Gastroesophageal sphincter (tissue), 4 donors: ENCODE measurements at regions not wholly inside any gene's neighbourhood (a gene's known extent, or its start where the extent isn't known, plus 50 kb on each side); places are given as distances from the start of the nearest gene placed in this dataset.

Source experiments
- ATAC-seq: fragments of 150-250 bp; one replicate; pipeline ENCODE4 v1.9.1; 2016; ENCODE audit warnings: mild to moderate bottlenecking, moderate library complexity
- H3K27ac ChIP-seq, 4 donors: fragments of 200-600 bp; sonication (generic) in 3 of 4; 1 replicate in 3 of 4; 2 replicates in 1 of 4; pipeline ENCODE4 v1.5.1; 2016 to 2019
- H3K27me3 ChIP-seq: fragments of 200-600 bp; sonication (generic); one replicate; pipeline ENCODE4 v1.5.1; 2019
- H3K36me3 ChIP-seq, 2 donors: fragments of 200-600 bp; sonication (generic); one replicate each; pipeline ENCODE4 v1.5.1; 2019; ENCODE audit warnings: control low read depth in 1 of 2
- H3K4me1 ChIP-seq, 3 donors: fragments of 200-600 bp; sonication (generic); 1 replicate in 2 of 3; 2 replicates in 1 of 3; pipeline ENCODE4 v1.5.1; 2016 to 2019; ENCODE audit warnings: control low read depth in 2 of 3
- H3K4me3 ChIP-seq, 2 donors: fragments of 200-600 bp; sonication (generic); one replicate each; pipeline ENCODE4 v1.5.1; 2019; ENCODE audit warnings: mild to moderate bottlenecking in 1 of 2, moderate library complexity in 1 of 2
- H3K9me3 ChIP-seq, 3 donors: fragments of 200-600 bp; sonication (generic); one replicate each; pipeline ENCODE4 v1.5.1; 2017 to 2019; ENCODE audit warnings: control low read depth in 2 of 3
- EP300 ChIP-seq: sonication (generic); formaldehyde crosslinking; IDR thresholded peaks from one replicate; pipeline ENCODE4 v1.6.1; 2017; ENCODE audit warnings: antibody characterized with exemption, mild to moderate bottlenecking
- POLR2A ChIP-seq, 2 donors: fragments of 450-650 bp; IDR thresholded peaks; one replicate each; pipeline ENCODE4 v1.6.1; 2017; ENCODE audit warnings: antibody characterized with exemption in 2 of 2, mild to moderate bottlenecking in 2 of 2, moderate library complexity in 1 of 2
- POLR2AphosphoS5 ChIP-seq: sonication (generic); formaldehyde crosslinking; IDR thresholded peaks from one replicate; pipeline ENCODE4 v1.6.1; 2017; ENCODE audit warnings: antibody characterized with exemption
- WGBS, 2 donors: methylation state at CpG; one replicate each; pipeline ENCODE4 v1.1.5; 2018; ENCODE audit warnings: low coverage in 1 of 2; 5-methylcytosine and 5-hydroxymethylcytosine counted together
- TF ChIP-seq, protein P1 (sequence below), 4 experiments: fragments of 200-600 bp in 2 of 4; fragments of 450-650 bp in 2 of 4; sonication (generic) in 1 of 4; IDR thresholded peaks; one replicate each; pipeline ENCODE4 v1.5.1; 2017 to 2019; ENCODE audit warnings: antibody characterized with exemption in 4 of 4, mild to moderate bottlenecking in 2 of 4, moderate library complexity in 2 of 4

DNA sequence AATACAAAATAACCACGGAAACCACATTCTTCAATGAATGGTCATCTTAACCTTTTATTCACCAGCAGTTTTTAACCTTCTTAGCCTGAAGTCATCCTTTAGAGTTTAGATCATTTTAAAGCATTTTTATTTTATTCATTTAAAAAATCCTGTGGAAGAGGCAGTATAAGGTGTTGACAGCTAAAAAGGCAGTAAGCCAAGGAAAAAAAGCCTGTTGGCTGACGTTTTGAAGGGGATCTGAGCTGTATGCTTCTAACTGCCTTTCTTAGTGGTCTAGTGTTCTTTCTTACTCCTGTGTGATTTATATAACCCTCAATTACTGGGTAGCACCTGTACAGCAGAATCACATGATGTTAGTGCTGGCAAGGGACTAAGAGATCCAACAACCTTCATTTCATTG is 438.3 kb upstream of the SEL1L start:
- H3K4me3 ChIP-seq = no peak overlapping the region
- TF ChIP-seq EP300 = no peak
- no peak for TF ChIP-seq POLR2A (IDR thresholded peaks at IDR 0.05)
- TF ChIP-seq, protein P1, sequence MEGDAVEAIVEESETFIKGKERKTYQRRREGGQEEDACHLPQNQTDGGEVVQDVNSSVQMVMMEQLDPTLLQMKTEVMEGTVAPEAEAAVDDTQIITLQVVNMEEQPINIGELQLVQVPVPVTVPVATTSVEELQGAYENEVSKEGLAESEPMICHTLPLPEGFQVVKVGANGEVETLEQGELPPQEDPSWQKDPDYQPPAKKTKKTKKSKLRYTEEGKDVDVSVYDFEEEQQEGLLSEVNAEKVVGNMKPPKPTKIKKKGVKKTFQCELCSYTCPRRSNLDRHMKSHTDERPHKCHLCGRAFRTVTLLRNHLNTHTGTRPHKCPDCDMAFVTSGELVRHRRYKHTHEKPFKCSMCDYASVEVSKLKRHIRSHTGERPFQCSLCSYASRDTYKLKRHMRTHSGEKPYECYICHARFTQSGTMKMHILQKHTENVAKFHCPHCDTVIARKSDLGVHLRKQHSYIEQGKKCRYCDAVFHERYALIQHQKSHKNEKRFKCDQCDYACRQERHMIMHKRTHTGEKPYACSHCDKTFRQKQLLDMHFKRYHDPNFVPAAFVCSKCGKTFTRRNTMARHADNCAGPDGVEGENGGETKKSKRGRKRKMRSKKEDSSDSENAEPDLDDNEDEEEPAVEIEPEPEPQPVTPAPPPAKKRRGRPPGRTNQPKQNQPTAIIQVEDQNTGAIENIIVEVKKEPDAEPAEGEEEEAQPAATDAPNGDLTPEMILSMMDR (IDR thresholded peaks at IDR 0.05) = no peak
- no peak for TF ChIP-seq POLR2AphosphoS5
- H3K27ac ChIP-seq = no peak overlapping the region
- H3K4me1 ChIP-seq = no peaks in the 10 kb centered on the region
- 14 to 36% methylated on average over 2 of the region's 2 CpGs for WGBS, 2 donors
- no peak for ATAC-seq
- no peaks in the 10 kb centered on the region for H3K36me3 ChIP-seq
- H3K27me3 ChIP-seq = no peaks in the 10 kb centered on the region
- H3K9me3 ChIP-seq = peaks cover 0 to 39% (median 0%) of the 10 kb centered on the region in 3 donors

DNA sequence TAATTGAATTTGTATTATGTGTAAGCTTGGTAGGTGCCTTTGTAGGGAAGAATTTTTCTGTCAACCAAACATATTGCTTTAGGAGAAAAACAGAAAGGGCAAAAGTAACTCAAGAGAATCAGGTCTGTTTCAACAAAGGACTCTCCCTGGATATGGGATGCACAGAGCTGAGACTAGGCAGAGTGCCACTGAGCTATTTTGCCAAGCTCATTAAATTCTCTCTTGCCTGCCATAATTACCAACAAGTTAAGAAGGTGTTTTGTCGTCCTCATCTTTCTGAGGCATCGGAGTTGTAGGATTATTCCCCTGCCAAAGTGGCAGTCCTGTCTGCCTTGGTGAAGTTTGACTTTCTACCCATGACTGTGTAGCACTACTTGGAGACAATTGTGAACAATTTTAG is 438.9 kb upstream of the SEL1L start:
- H3K4me1 ChIP-seq = no peaks in the 10 kb centered on the region
- H3K4me3 ChIP-seq = no peak overlapping the region
- TF ChIP-seq, protein P1 (IDR thresholded peaks at IDR 0.05) = no peak
- TF ChIP-seq POLR2A (IDR thresholded peaks at IDR 0.05) (no peak), EP300 (no peak), POLR2AphosphoS5 (no peak)
- no peaks in the 10 kb centered on the region for H3K36me3 ChIP-seq
- H3K27me3 ChIP-seq = no peaks in the 10 kb centered on the region
- ATAC-seq = no peak
- no peak overlapping the region for H3K27ac ChIP-seq
- peaks cover 0 to 32% (median 0%) of the 10 kb centered on the region in 3 donors for H3K9me3 ChIP-seq
- 39 to 58% methylated on average over 2 of the region's 2 CpGs for WGBS, 2 donors

DNA sequence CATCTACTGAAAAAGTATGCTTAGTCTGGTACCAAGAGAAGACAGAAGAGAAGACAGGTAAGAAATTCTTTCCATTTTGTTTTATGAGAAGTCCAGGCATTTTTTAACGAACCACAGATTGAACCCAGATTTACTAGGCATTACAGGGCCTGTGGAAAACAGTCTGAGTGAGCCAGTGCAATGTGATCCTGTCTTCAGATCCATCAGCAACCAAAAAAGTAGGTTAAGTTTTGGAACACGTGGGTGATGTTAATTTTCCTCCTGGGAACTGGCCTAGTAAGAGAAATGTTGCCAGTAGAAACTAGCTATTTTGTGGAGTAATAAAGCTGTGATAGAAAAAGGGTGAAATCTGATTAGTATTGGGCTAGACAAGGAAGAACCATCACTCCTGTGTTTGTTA is 440.9 kb upstream of the SEL1L start:
- WGBS, 2 donors = 40 to 56% methylated on average over 2 of the region's 2 CpGs

DNA sequence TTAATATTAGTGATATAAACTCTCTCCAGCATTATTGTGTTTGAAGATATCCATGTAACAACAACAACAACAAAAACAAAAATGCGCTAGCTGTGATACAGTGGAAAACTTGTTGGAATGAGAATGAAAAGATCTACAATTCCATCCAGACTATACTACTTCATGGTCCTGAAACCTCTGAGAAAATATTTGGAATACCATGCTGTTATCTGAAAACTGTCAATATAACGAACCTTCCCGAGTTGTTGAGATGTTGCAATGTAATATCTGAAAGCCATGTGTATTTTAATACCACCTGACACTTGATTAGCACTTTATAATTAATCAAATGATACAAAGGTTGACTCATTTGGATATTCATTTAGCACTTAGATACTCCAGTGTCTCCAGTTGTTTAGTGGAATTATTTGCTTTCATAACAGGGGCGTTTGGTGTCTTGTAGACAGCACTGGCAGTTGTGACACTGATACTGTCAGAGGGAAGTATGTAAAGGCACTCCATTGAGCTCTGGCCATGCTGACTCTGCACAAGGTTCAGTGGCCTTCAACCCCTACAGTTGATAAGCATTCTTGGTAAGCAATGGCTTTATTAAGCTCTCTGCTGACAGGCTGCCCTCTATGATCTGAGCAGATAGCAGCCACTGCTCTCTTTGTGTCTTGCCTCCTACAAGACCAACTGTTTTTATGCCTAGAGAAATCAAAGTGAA is 447.1 kb upstream of the SEL1L start:
- H3K4me1 ChIP-seq = no peaks in the 10 kb centered on the region
- H3K9me3 ChIP-seq = no peaks in the 10 kb centered on the region
- H3K4me3 ChIP-seq = no peak overlapping the region
- TF ChIP-seq POLR2A (IDR thresholded peaks at IDR 0.05) (no peak), EP300 (no peak), POLR2AphosphoS5 (no peak)
- TF ChIP-seq, protein P1 (IDR thresholded peaks at IDR 0.05) = no peak
- ATAC-seq = no peak
- no peaks in the 10 kb centered on the region for H3K27me3 ChIP-seq
- no peak overlapping the region for H3K27ac ChIP-seq
- no peaks in the 10 kb centered on the region for H3K36me3 ChIP-seq
- 80 to 82% methylated on average over 4 of the region's 4 CpGs for WGBS, 2 donors

More for the DNA sequence above, 440.9 kb upstream of the SEL1L start:
- Histone ChIP-seq H3K4me3 (no peak overlapping the region), H3K27ac (no peak overlapping the region), H3K27me3 (no peaks in the 10 kb centered on the region), H3K9me3 (peaks cover 0 to 13% (median 0%) of the 10 kb centered on the region in 3 donors), H3K36me3 (no peaks in the 10 kb centered on the region), H3K4me1 (no peaks in the 10 kb centered on the region)
- ATAC-seq = no peak
- no peak for TF ChIP-seq EP300
- TF ChIP-seq POLR2A (IDR thresholded peaks at IDR 0.05) = no peak
- TF ChIP-seq, protein P1 (IDR thresholded peaks at IDR 0.05) = no peak
- no peak for TF ChIP-seq POLR2AphosphoS5

DNA sequence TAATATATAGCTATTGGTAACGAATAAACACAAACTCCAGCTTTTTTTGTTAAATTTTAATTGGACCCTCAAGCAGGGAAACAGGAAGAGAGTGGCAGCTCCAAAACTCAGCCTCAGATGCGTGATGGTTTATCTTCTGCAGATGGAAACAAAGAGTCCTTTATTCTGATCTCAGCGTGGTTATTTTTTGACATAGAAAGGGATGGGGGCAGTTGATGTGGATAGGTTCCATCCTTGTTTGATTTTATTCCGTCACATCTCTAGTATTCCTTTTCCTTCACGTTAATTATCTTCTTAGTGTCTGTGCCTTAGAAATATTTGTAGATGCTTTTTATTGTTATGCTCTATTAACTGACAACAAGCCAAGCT is 447.6 kb upstream of the SEL1L start:
- Histone ChIP-seq H3K27me3 (no peaks in the 10 kb centered on the region), H3K9me3 (no peaks in the 10 kb centered on the region), H3K36me3 (no peaks in the 10 kb centered on the region), H3K4me3 (no peak overlapping the region), H3K4me1 (no peaks in the 10 kb centered on the region), H3K27ac (no peak overlapping the region)
- WGBS, 2 donors = 65 to 79% methylated on average over 2 to 5 of the region's 5 CpGs
- no peak for TF ChIP-seq POLR2AphosphoS5
- TF ChIP-seq, protein P1 (IDR thresholded peaks at IDR 0.05) = no peak
- ATAC-seq = no peak
